GM13976 (cell line): ENCODE measurements at regions not wholly inside any gene's neighbourhood (a gene's known extent, or its start where the extent isn't known, plus 50 kb on each side); places are given as distances from the start of the nearest gene placed in this dataset.

ENCODE experiments used
- DNase-seq: peaks from one replicate; pipeline ENCODE4 v3.0.0; 2012; ENCODE audit warnings: low spot score
- CTCF ChIP-seq: IDR thresholded peaks from 2 replicates; pipeline ENCODE4 v1.5.1; 2012; ENCODE audit warnings: borderline replicate concordance, mild to moderate bottlenecking; ENCODE audit not compliant: insufficient read depth; ENCODE audit errors: extremely low read depth, missing control alignments, control extremely low read depth
- in situ Hi-C: fragments of 300-500 bp; cut with MboI; formaldehyde crosslinking; loops from one replicate; pipeline ENCODE4 v1.12.0; 2022; ENCODE audit warnings: low sequenced_read_pairs, mixed read lengths, inconsistent platforms; ENCODE audit not compliant: unreplicated experiment

GRCh38 chr4:125682730-125683129, 368.0 kb downstream of the FAT4 start:
- in situ Hi-C loops = no loop called here
- no peak for DNase-seq
- TF ChIP-seq CTCF = no peak

DNA sequence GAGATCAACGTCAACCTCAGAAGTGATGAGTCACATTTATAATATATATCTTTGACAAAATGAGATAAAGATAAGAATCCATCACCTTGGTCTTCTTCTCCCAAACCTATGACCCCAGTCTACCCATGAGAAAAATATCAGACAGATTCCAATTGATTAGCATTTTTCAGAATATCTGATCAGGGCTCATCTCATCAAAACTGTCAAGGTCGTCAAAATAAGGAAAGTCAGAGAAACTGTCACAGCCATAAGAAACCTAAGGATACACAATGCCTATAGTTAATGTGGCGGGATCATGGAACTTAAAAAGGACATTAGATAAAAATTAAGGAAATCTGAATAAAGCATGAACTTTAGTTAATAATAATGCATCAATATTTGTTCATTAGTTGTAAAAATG, 374.1 kb downstream of the FAT4 start:
- no peak for TF ChIP-seq CTCF
- no peak for DNase-seq
- in situ Hi-C loops = no loop called here

- no peak for TF ChIP-seq CTCF
- in situ Hi-C loops = no loop called here
- no peak for DNase-seq
These were observed 375.1 kb downstream of the FAT4 start for GRCh38 chr4:125689805-125690204.

DNA sequence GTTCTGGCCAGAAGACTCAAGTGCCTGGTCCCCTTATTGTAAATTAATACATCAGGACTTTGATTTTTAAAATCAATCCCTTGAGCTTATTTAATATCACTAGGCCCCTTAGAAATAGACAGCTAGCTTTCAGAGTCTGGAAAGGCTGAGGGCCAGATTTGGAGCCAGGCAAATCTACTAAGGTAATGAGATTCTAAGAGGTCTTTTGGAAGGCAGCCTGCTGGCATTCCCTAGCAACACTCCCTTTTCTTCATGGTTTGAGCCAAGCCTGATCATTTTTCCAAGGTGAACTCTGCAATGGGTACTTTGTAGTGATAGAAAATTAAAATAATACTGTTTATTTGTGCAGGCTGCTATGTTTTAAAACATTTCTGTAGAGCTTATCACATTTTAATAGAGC, 378.5 kb downstream of the FAT4 start:
- in situ Hi-C loops = no loop called here

DNA sequence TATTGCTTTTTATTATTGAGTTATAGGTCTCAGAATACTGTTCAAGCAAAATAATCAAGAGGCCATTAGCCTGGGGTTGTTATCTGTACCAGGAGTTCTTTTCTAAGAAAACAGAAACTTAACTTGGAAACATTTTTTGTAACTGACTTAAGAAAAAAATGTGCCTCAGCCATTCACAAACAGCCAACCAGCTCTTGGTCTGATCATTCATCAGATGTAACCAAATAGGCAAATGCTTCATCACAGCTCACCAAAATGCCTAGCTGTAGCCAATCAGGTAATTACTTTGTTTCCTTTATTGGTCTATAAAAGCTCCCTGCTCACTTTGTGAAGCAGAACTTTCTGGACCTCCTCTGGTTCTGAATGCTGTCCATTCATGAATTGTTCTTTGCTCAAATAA, 387.7 kb downstream of the FAT4 start:
- in situ Hi-C loops = no loop called here
- DNase-seq = no peak
- TF ChIP-seq CTCF = no peak

More for the DNA sequence above, 378.5 kb downstream of the FAT4 start:
- no peak for TF ChIP-seq CTCF
- no peak for DNase-seq

DNA sequence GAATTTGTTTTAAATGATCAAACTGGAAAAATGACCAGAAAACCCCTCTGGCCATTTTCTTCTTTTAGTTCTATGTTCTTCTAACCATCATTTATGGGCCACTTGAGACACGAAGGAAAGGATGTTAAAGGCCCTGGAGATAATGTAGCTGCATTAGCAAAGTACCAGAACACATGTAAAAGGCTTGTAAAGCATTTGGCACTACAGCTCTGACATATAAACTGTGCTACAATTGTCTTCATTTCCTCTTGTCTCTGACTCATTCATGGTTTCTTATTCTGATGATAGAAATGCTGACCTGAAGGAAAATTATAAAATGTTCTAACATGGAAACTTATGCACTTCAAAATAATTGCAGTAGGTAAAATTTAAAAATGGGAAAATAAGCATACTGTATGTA, 388.7 kb downstream of the FAT4 start:
- no peak for DNase-seq
- TF ChIP-seq CTCF = no peak
- in situ Hi-C loops = no loop called here

DNA sequence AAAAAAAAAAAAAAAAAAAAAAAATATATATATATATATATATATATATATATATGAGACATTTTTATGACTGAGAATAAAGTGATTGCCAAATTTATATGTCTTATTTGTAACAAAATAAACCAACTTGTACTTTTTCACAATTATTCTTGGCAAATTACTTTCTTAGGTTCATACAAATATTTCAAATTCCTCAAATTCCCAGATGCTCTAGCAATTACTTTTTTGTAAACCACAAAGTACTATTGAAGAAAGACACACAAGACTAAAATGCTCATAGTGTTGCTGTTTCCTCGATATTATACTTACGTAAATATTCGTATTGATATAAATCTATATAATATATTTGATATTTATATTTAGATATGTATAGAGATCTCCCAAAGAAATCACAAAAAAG, 390.0 kb downstream of the FAT4 start:
- in situ Hi-C loops = no loop called here
- DNase-seq = no peak
- TF ChIP-seq CTCF = no peak
